GM23338 (cell line): ENCODE measurements at regions not wholly inside any gene's neighbourhood (a gene's known extent, or its start where the extent isn't known, plus 50 kb on each side); places are given as distances from the start of the nearest gene placed in this dataset.

ENCODE experiments used
- CREB1 ChIP-seq: fragments of 250-450 bp; sonication (Bioruptor Pico); IDR thresholded peaks from 2 replicates; pipeline ENCODE4 v1.5.0; 2020; ENCODE audit warnings: low read depth, mild to moderate bottlenecking, moderate library complexity
- CTCF ChIP-seq, 2 experiments: fragments of 200-600 bp in 1 of 2; sonication (generic) in 1 of 2; conservative IDR thresholded peaks; 2 replicates each; pipeline versions ENCODE4 v1.5.1 to v1.6.1; 2016 to 2017; ENCODE audit warnings: antibody characterized with exemption in 2 of 2, low read depth in 2 of 2, mild to moderate bottlenecking in 2 of 2, moderate library complexity in 1 of 2
- EZH2 ChIP-seq: fragments of 200-600 bp; sonication (generic); IDR thresholded peaks from one replicate; pipeline ENCODE4 v1.8.0; 2017; ENCODE audit warnings: antibody characterized with exemption, mild to moderate bottlenecking, low read depth; ENCODE audit not compliant: unreplicated experiment
- EZH2phosphoT487 ChIP-seq: fragments of 200-600 bp; sonication (generic); IDR thresholded peaks from one replicate; pipeline ENCODE4 v1.8.1; 2018; ENCODE audit warnings: antibody characterized with exemption; ENCODE audit not compliant: unreplicated experiment
- JUNB ChIP-seq: IDR thresholded peaks from one replicate; pipeline ENCODE4 v1.6.1; 2016; ENCODE audit warnings: antibody characterized with exemption; ENCODE audit not compliant: unreplicated experiment
- NANOG ChIP-seq: IDR thresholded peaks from 2 replicates; pipeline ENCODE4 v1.6.1; 2016; ENCODE audit warnings: antibody characterized with exemption, borderline replicate concordance
- POLR2AphosphoS5 ChIP-seq: IDR thresholded peaks from 2 replicates; pipeline ENCODE4 v1.6.1; 2016; ENCODE audit warnings: antibody characterized with exemption, low read depth
- REST ChIP-seq: IDR thresholded peaks from one replicate; pipeline ENCODE4 v1.6.1; 2018; ENCODE audit warnings: antibody characterized with exemption; ENCODE audit not compliant: unreplicated experiment
- STAT1 ChIP-seq: IDR thresholded peaks from one replicate; pipeline ENCODE4 v1.6.1; 2016; ENCODE audit warnings: antibody characterized with exemption; ENCODE audit not compliant: unreplicated experiment

GRCh38 chr4:23068756-23069155, 376.0 kb downstream of the GBA3 start:
- no peak for TF ChIP-seq STAT1
- no peak for TF ChIP-seq CTCF (conservative IDR thresholded peaks at IDR 0.05; ENCODE audit: low read depth in 2 of 2)
- no peak for TF ChIP-seq CREB1
- TF ChIP-seq EZH2phosphoT487, result no peak
- no peak for TF ChIP-seq POLR2AphosphoS5
- no peak for TF ChIP-seq JUNB
- TF ChIP-seq NANOG, result no peak
- TF ChIP-seq REST, result no peak
- TF ChIP-seq EZH2, result no peak
